GM12878 (cell line): ENCODE measurements at regions not wholly inside any gene's neighbourhood (a gene's known extent, or its start where the extent isn't known, plus 50 kb on each side); places are given as distances from the start of the nearest gene placed in this dataset.

Experiments used
- ATAC-seq: fragments of 200-7000 bp; cut with Tn5 transposase; 3 replicates; pipeline ENCODE4 v1.9.1; 2020; ENCODE audit warnings: mild to moderate bottlenecking, moderate library complexity
- BruUV-seq: library from RNA; stranded (reverse); fragments of 400-500 nt; replicated peaks from 2 replicates; lab custom pipeline; 2021; lab: Mats Ljungman, UMichigan
- CTCF ChIA-PET: fragments of 300-600 bp; sonication (Branson Sonifier 250); formaldehyde crosslinking; extraction: SDS; loops from one replicate; lab custom pipeline; 2021; ENCODE audit warnings: inconsistent platforms; lab: Yijun Ruan, JAX
- POLR2A ChIA-PET: fragments of 350-600 bp; formaldehyde crosslinking; extraction: SDS; loops from one replicate; lab custom pipeline; 2021; ENCODE audit warnings: inconsistent platforms; lab: Charles Lee
- RAD21 ChIA-PET: fragments of 300-600 bp; sonication (Branson Sonifier 250); formaldehyde crosslinking; loops from one replicate; lab custom pipeline; 2023; ENCODE audit warnings: antibody characterized with exemption; ENCODE audit not compliant: unreplicated experiment; lab: Charles Lee
- SMC1A ChIA-PET: fragments of 300-600 bp; sonication (Branson Sonifier 250); formaldehyde crosslinking; loops from one replicate; lab custom pipeline; 2023; ENCODE audit not compliant: unreplicated experiment, uncharacterized antibody; lab: Charles Lee
- DNase-seq: peaks from one replicate; pipeline ENCODE4 v3.0.0-alpha.2; 2011; ENCODE audit warnings: low read depth, low spot score
- FAIRE-seq: peaks from 3 replicates; lab custom pipeline; 2011; peaks lifted over from hg19 to GRCh38; lab: Jason Lieb, UNC
- H2AFZ ChIP-seq: 2 replicates; pipeline ENCODE4 v1.6.0; 2011; ENCODE audit warnings: low read depth, low read length, control low read depth; ENCODE audit not compliant: control insufficient read depth
- H3K27ac ChIP-seq: 2 replicates; pipeline ENCODE4 v1.5.1; 2011; ENCODE audit warnings: control low read depth; ENCODE audit not compliant: control insufficient read depth, insufficient read depth
- H3K27me3 ChIP-seq, 2 experiments: replicated peaks in 1 of 2; 2 replicates each; pipeline versions ENCODE4 v1.6.0 to v1.6.1; 2011; ENCODE audit warnings: low read length in 1 of 2; ENCODE audit not compliant: control insufficient read depth in 2 of 2, insufficient read depth in 2 of 2
- H3K36me3 ChIP-seq, 2 experiments: 2 replicates each; pipeline ENCODE4 v1.5.1; 2011; ENCODE audit warnings: low read length in 1 of 2; ENCODE audit not compliant: control insufficient read depth in 2 of 2, insufficient read depth in 2 of 2
- H3K4me1 ChIP-seq: 2 replicates; pipeline ENCODE4 v1.6.1; 2011; ENCODE audit warnings: mild to moderate bottlenecking, low read length, moderate library complexity, mixed read lengths; ENCODE audit not compliant: control insufficient read depth, insufficient read depth
- H3K4me2 ChIP-seq: 2 replicates; pipeline ENCODE4 v1.6.0; 2011; ENCODE audit warnings: control low read depth; ENCODE audit not compliant: control insufficient read depth, insufficient read depth
- H3K4me3 ChIP-seq: fragments of 200-600 bp; sonication (generic); 2 replicates; pipeline ENCODE4 v1.5.1; 2016
- H3K79me2 ChIP-seq: 2 replicates; pipeline ENCODE4 v1.6.0; 2011; ENCODE audit warnings: low read length; ENCODE audit not compliant: control insufficient read depth, insufficient read depth
- H3K9ac ChIP-seq: 2 replicates; pipeline ENCODE4 v1.8.0; 2011; ENCODE audit warnings: low read length, control low read depth, mixed read lengths; ENCODE audit not compliant: control insufficient read depth, insufficient read depth
- H3K9me3 ChIP-seq: replicated peaks from 3 replicates; pipeline ENCODE4 v1.5.1; 2011; ENCODE audit warnings: mild to moderate bottlenecking, low read length; ENCODE audit not compliant: control insufficient read depth, insufficient read depth
- H4K20me1 ChIP-seq: 2 replicates; pipeline ENCODE4 v1.6.0; 2011; ENCODE audit not compliant: control insufficient read depth, insufficient read depth
- BMI1 ChIP-seq: fragments of 450-650 bp; IDR thresholded peaks from 2 replicates; pipeline ENCODE4 v1.6.1; 2016; ENCODE audit warnings: mild to moderate bottlenecking, moderate library complexity, borderline replicate concordance
- EGR1 ChIP-seq, 2 experiments: IDR thresholded peaks; 1 replicate in 1 of 2; 2 replicates in 1 of 2; pipeline ENCODE4 v1.6.1; 2011 to 2012; ENCODE audit warnings: low read depth in 2 of 2, low read length in 2 of 2, borderline replicate concordance in 1 of 2, mild to moderate bottlenecking in 1 of 2, moderate library complexity in 1 of 2
- EZH2 ChIP-seq: IDR thresholded peaks from 2 replicates; pipeline ENCODE4 v1.6.1; 2012; ENCODE audit warnings: low read depth, mild to moderate bottlenecking, control low read depth, inconsistent platforms, low read length, borderline replicate concordance; ENCODE audit not compliant: control insufficient read depth
- IKZF2 ChIP-seq, 2 experiments: fragments of 450-650 bp; IDR thresholded peaks; 2 replicates each; pipeline ENCODE4 v1.6.1; 2017; ENCODE audit warnings: mild to moderate bottlenecking in 2 of 2, moderate library complexity in 2 of 2
- IRF3 ChIP-seq: fragments of 450-650 bp; IDR thresholded peaks from 2 replicates; pipeline ENCODE4 v1.6.1; 2014; ENCODE audit warnings: mild to moderate bottlenecking
- IRF5 ChIP-seq: fragments of 450-650 bp; IDR thresholded peaks from 2 replicates; pipeline ENCODE4 v1.6.1; 2017; ENCODE audit warnings: borderline replicate concordance
- MEF2B ChIP-seq: fragments of 450-650 bp; IDR thresholded peaks from 2 replicates; pipeline ENCODE4 v1.6.1; 2018; ENCODE audit warnings: mild to moderate bottlenecking, moderate library complexity; ENCODE audit not compliant: partially characterized antibody, poor library complexity, severe bottlenecking
- SMAD1 ChIP-seq: fragments of 450-650 bp; IDR thresholded peaks from 2 replicates; pipeline ENCODE4 v1.6.1; 2018; ENCODE audit warnings: mild to moderate bottlenecking, low read depth; ENCODE audit not compliant: partially characterized antibody
- SRF ChIP-seq, 2 experiments: IDR thresholded peaks; 2 replicates each; pipeline ENCODE4 v1.6.1; 2011; ENCODE audit warnings: low read depth in 2 of 2, low read length in 2 of 2, mild to moderate bottlenecking in 1 of 2, moderate library complexity in 1 of 2
- TAF1 ChIP-seq: IDR thresholded peaks from 2 replicates; pipeline ENCODE4 v1.6.1; 2011; ENCODE audit warnings: mild to moderate bottlenecking, low read depth, low read length, borderline replicate concordance
- TCF12 ChIP-seq: IDR thresholded peaks from 2 replicates; pipeline ENCODE4 v1.6.1; 2011; ENCODE audit warnings: low read depth, mild to moderate bottlenecking, low read length
- ZBED1 ChIP-seq: IDR thresholded peaks from 2 replicates; pipeline ENCODE4 v1.6.1; 2016; ENCODE audit warnings: borderline replicate concordance
- WGBS: methylation state at CpG from one replicate; pipeline ENCODE4 v1.1.6; 2016; ENCODE audit warnings: low lambda C conversion rate; ENCODE audit not compliant: insufficient replicate concordance, insufficient coverage; ENCODE audit errors: missing lambda C conversion rate; 5-methylcytosine and 5-hydroxymethylcytosine counted together
- in situ Hi-C: fragments of 300-500 bp; cut with MboI; formaldehyde crosslinking; loops from 9 replicates; pipeline ENCODE4 v1.14.3; 2018; ENCODE audit warnings: mixed read lengths
- intact Hi-C: fragments of 100-400 bp; cut with micrococcal nuclease; formaldehyde crosslinking; loops from one replicate; pipeline ENCODE4 v1.14.2; 2022; ENCODE audit not compliant: unreplicated experiment

- FAIRE-seq = no peak
- CTCF ChIA-PET = no interaction called here
- POLR2A ChIA-PET = no interaction called here
Measured at GRCh38 chr9:23962101-23962500, 136.1 kb upstream of the ELAVL2 start.

More at GRCh38 chr9:23962101-23962500, 136.1 kb upstream of the ELAVL2 start:
- H3K4me1 ChIP-seq = no peaks in the 10 kb centered on the region
- H3K27ac ChIP-seq = no peak overlapping the region
- no peak overlapping the region for H2AFZ ChIP-seq
- 3% methylated on average over 2 of the region's 2 CpGs for WGBS
- intact Hi-C loops = no loop called here
- no peak overlapping the region for H3K4me3 ChIP-seq
- H3K27me3 ChIP-seq = no peaks in the 10 kb centered on the region
- TF ChIP-seq SRF (IDR thresholded peaks at IDR 0.05; ENCODE audit: low read depth in 2 of 2, low read length in 2 of 2) = no peak
- no peak for TF ChIP-seq IKZF2 (IDR thresholded peaks at IDR 0.05)
- no peak for TF ChIP-seq EZH2
- TF ChIP-seq IRF3 = no peak
- no peak for TF ChIP-seq SMAD1
- no peak for TF ChIP-seq TCF12
- TF ChIP-seq IRF5 = no peak
- no peak for TF ChIP-seq EGR1 (IDR thresholded peaks at IDR 0.05; ENCODE audit: borderline replicate concordance in 1 of 2, low read depth in 2 of 2, low read length in 2 of 2)
- no peak for TF ChIP-seq MEF2B
- TF ChIP-seq TAF1 = no peak
- no peak for TF ChIP-seq BMI1
- no peak for TF ChIP-seq ZBED1
- H3K9me3 ChIP-seq = no peaks in the 10 kb centered on the region
- RAD21 ChIA-PET = no interaction called here
- no peak overlapping the region for H3K4me2 ChIP-seq
- no peak overlapping the region for H3K9ac ChIP-seq
- DNase-seq (no peak), ATAC-seq (no peak)
- no TSS peak for BruUV-seq
- H3K36me3 ChIP-seq = no peaks in the 10 kb centered on the region
- in situ Hi-C loops = no loop called here
- SMC1A ChIA-PET = interaction anchor here (1.2 kb wide), 1 partner anchor 125 kb away, joined by 3 read pairs; no protein-coding TSS in a partner anchor
- H4K20me1 ChIP-seq = no peaks in the 10 kb centered on the region
- no peaks in the 10 kb centered on the region for H3K79me2 ChIP-seq
